SK-N-SH (cell line): ENCODE measurements at regions not wholly inside any gene's neighbourhood (a gene's known extent, or its start where the extent isn't known, plus 50 kb on each side); places are given as distances from the start of the nearest gene placed in this dataset.

Experiments
- CTCF ChIA-PET: fragments of 300-600, 350-600 bp; formaldehyde crosslinking; extraction: SDS; loops from one replicate; lab custom pipeline; 2021; lab: Yijun Ruan, JAX
- POLR2A ChIA-PET: fragments of 350-600 bp; sonication (Branson Sonifier 250); formaldehyde crosslinking; extraction: SDS; loops from one replicate; lab custom pipeline; 2020; ENCODE audit warnings: antibody characterized with exemption, inconsistent platforms; lab: Yijun Ruan, JAX
- DNase-seq: peaks from one replicate; pipeline ENCODE4 v3.0.0; 2012
- H2AFZ ChIP-seq: fragments of 200-600 bp; sonication (generic); 2 replicates; pipeline ENCODE4 v1.8.1; 2016; ENCODE audit warnings: antibody characterized with exemption, mild to moderate bottlenecking, low read depth
- H3F3A ChIP-seq: fragments of 200-600 bp; sonication (generic); replicated peaks from 2 replicates; pipeline ENCODE3; 2016; ENCODE audit warnings: antibody characterized with exemption, mild to moderate bottlenecking; ENCODE audit not compliant: insufficient read depth
- H3K27ac ChIP-seq, 2 experiments: fragments of 200-500 bp in 1 of 2; fragments of 200-600 bp in 1 of 2; sonication (Bioruptor generic) in 1 of 2; sonication (generic), shearing (Covaris generic) in 1 of 2; 2 replicates each; pipeline versions ENCODE4 v1.5.1 to v1.6.1; 2014 to 2016; ENCODE audit warnings: low read depth in 2 of 2, inconsistent platforms in 1 of 2, low read length in 1 of 2, mild to moderate bottlenecking in 1 of 2, mixed read lengths in 1 of 2
- H3K27me3 ChIP-seq: fragments of 200-600 bp; sonication (generic), shearing (Covaris generic); 2 replicates; pipeline ENCODE4 v1.6.1; 2016; ENCODE audit warnings: mixed run types; ENCODE audit not compliant: insufficient read depth
- H3K36me3 ChIP-seq, 2 experiments: fragments of 200-500 bp in 1 of 2; fragments of 200-600 bp in 1 of 2; sonication (Bioruptor generic) in 1 of 2; sonication (generic) in 1 of 2; replicated peaks in 1 of 2; 2 replicates each; pipeline versions ENCODE3 to v1.5.1; 2014 to 2016; ENCODE audit warnings: low read length in 1 of 2, mild to moderate bottlenecking in 1 of 2; ENCODE audit not compliant: insufficient read depth in 2 of 2, control insufficient read depth in 1 of 2
- H3K4me1 ChIP-seq, 2 experiments: fragments of 200-500 bp in 1 of 2; fragments of 200-600 bp in 1 of 2; sonication (Bioruptor generic) in 1 of 2; sonication (generic), shearing (Covaris generic) in 1 of 2; 2 replicates each; pipeline versions ENCODE4 v1.5.1 to v1.6.1; 2014 to 2016; ENCODE audit warnings: low read depth in 1 of 2, low read length in 1 of 2, mixed run types in 1 of 2; ENCODE audit not compliant: insufficient read depth in 2 of 2, control insufficient read depth in 1 of 2
- H3K4me2 ChIP-seq: fragments of 200-600 bp; sonication (generic), shearing (Covaris generic); 2 replicates; pipeline ENCODE4 v1.6.1; 2017; ENCODE audit warnings: mixed run types
- H3K4me3 ChIP-seq, 2 experiments: fragments of 200-500 bp in 1 of 2; fragments of 200-600 bp in 1 of 2; sonication (Bioruptor generic) in 1 of 2; sonication (generic), shearing (Covaris generic) in 1 of 2; 2 replicates each; pipeline versions ENCODE4 v1.5.1 to v1.8.1; 2014 to 2016; ENCODE audit warnings: low read depth in 2 of 2, inconsistent platforms in 1 of 2, low read length in 1 of 2, mild to moderate bottlenecking in 1 of 2, mixed read lengths in 1 of 2, moderate library complexity in 1 of 2
- H3K79me2 ChIP-seq: fragments of 200-600 bp; sonication (generic); 2 replicates; pipeline ENCODE4 v1.8.1; 2017; ENCODE audit warnings: mild to moderate bottlenecking; ENCODE audit not compliant: insufficient read depth
- H3K9ac ChIP-seq: fragments of 200-600 bp; sonication (generic); 2 replicates; pipeline ENCODE4 v1.6.1; 2017; ENCODE audit warnings: mixed run types
- H3K9me2 ChIP-seq: fragments of 200-600 bp; sonication (generic); 2 replicates; pipeline ENCODE4 v1.6.1; 2017; ENCODE audit warnings: mixed run types
- H3K9me3 ChIP-seq: fragments of 200-600 bp; sonication (generic); 2 replicates; pipeline ENCODE4 v1.6.1; 2017; ENCODE audit warnings: mixed run types, mild to moderate bottlenecking, moderate library complexity
- H4K20me1 ChIP-seq: fragments of 200-600 bp; sonication (generic); 2 replicates; pipeline ENCODE4 v1.6.1; 2017; ENCODE audit warnings: mild to moderate bottlenecking, mixed run types; ENCODE audit not compliant: insufficient read depth
- CHD2 ChIP-seq: fragments of 150-350 bp; IDR thresholded peaks from 2 replicates; pipeline ENCODE4 v1.6.1; 2018; ENCODE audit warnings: low read length; ENCODE audit not compliant: partially characterized antibody
- FOSL2 ChIP-seq: IDR thresholded peaks from 2 replicates; pipeline ENCODE4 v1.4.0; 2012; ENCODE audit warnings: low read depth, mild to moderate bottlenecking, moderate library complexity, borderline replicate concordance
- FOXM1 ChIP-seq: IDR thresholded peaks from 2 replicates; pipeline ENCODE4 v1.4.0; 2012; ENCODE audit warnings: low read depth, mild to moderate bottlenecking
- GABPA ChIP-seq: IDR thresholded peaks from 2 replicates; pipeline ENCODE4 v1.4.0; 2012; ENCODE audit warnings: low read depth, mild to moderate bottlenecking
- IRF3 ChIP-seq: fragments of 150-350 bp; IDR thresholded peaks from 2 replicates; pipeline ENCODE4 v1.6.1; 2016; ENCODE audit warnings: mild to moderate bottlenecking, low read depth, low read length
- JUND ChIP-seq: IDR thresholded peaks from 2 replicates; pipeline ENCODE4 v1.4.0; 2012
- MEF2A ChIP-seq: IDR thresholded peaks from 2 replicates; pipeline ENCODE4 v1.4.0; 2012; ENCODE audit warnings: low read depth, borderline replicate concordance
- MXI1 ChIP-seq: IDR thresholded peaks from 2 replicates; pipeline ENCODE4 v1.6.1; 2012; ENCODE audit warnings: mild to moderate bottlenecking, low read depth, low read length, improper control_type of control experiment
- PBX3 ChIP-seq: IDR thresholded peaks from 2 replicates; pipeline ENCODE4; 2012
- RCOR1 ChIP-seq: fragments of 150-350 bp; IDR thresholded peaks from 2 replicates; pipeline ENCODE4 v1.6.1; 2017; ENCODE audit warnings: antibody characterized with exemption, low read length
- RFX5 ChIP-seq: IDR thresholded peaks from 2 replicates; pipeline ENCODE4 v1.6.1; 2012; ENCODE audit warnings: mild to moderate bottlenecking, improper control_type of control experiment, low read length
- RXRA ChIP-seq: IDR thresholded peaks from 2 replicates; pipeline ENCODE4 v1.4.0; 2012; ENCODE audit warnings: low read depth, mild to moderate bottlenecking, borderline replicate concordance
- SMC3 ChIP-seq: IDR thresholded peaks from 2 replicates; pipeline ENCODE4 v1.6.1; 2012; ENCODE audit warnings: low read depth, low read length, improper control_type of control experiment
- TEAD4 ChIP-seq: IDR thresholded peaks from 2 replicates; pipeline ENCODE4 v1.4.0; 2012; ENCODE audit warnings: mild to moderate bottlenecking, borderline replicate concordance; ENCODE audit not compliant: insufficient read depth
- USF1 ChIP-seq: IDR thresholded peaks from 2 replicates; pipeline ENCODE4 v1.4.0; 2012; ENCODE audit warnings: low read depth, borderline replicate concordance
- YY1 ChIP-seq: IDR thresholded peaks from 2 replicates; pipeline ENCODE4 v1.4.0; 2012; ENCODE audit warnings: low read depth, mild to moderate bottlenecking
- WGBS: methylation state at CpG from one replicate; pipeline ENCODE4 v1.1.6; 2017; ENCODE audit warnings: low lambda C conversion rate; 5-methylcytosine and 5-hydroxymethylcytosine counted together

- Histone ChIP-seq H3K4me2 (no peak overlapping the region), H3K36me3 (no peaks in the 10 kb centered on the region), H3K9ac (no peak overlapping the region), H3K9me2 (no peaks in the 10 kb centered on the region), H3K4me1 (peaks cover 0 to 13% of the 10 kb centered on the region in 2 experiments; a peak in 1 of 4 replicates), H4K20me1 (no peaks in the 10 kb centered on the region), H3F3A (no peaks in the 10 kb centered on the region), H3K9me3 (no peaks in the 10 kb centered on the region), H2AFZ (no peak overlapping the region), H3K27me3 (no peaks in the 10 kb centered on the region), H3K79me2 (no peaks in the 10 kb centered on the region), H3K4me3 (no peak overlapping the region), H3K27ac (peak overlapping the region in 1 of 2 experiments; percentile 77; a peak in 2 of 4 replicates)
- 5% methylated on average over 14 of the region's 17 CpGs for WGBS
- ChIA-PET CTCF (interaction anchor here (0.8 to 1.2 kb wide), 7 partner anchors 9 to 430 kb away, joined by 3 to 5 read pairs (median 3); no protein-coding TSS in a partner anchor), POLR2A (interaction anchor here (1.1 to 1.2 kb wide), 2 partner anchors 10 to 160 kb away, joined by 3 to 4 read pairs; partner anchors contain the start of gene HDAC4)
- DNase-seq = peak; percentile 87
- TF ChIP-seq RCOR1 (0 out of 2 replicates have a peak, but pooled peaks have one; percentile 6), MEF2A (no peak), IRF3 (no peak), PBX3 (no peak), JUND (no peak), GABPA (no peak), FOSL2 (no peak), SMC3 (no peak), CHD2 (peak; percentile 33), RFX5 (no peak), YY1 (no peak), TEAD4 (no peak), RXRA (no peak), FOXM1 (no peak), USF1 (no peak), MXI1 (peak; percentile 96)
Measured at GRCh38 chr2:239561446-239562001, 160.7 kb upstream of the HDAC4 start.
